Activated naive CD4-positive, alpha-beta T cell treated with anti-CD3 and anti-CD28 coated beads, Interleukin-2, amount 50 U/mL, for 24 hours (primary cell): ENCODE measurements at regions not wholly inside any gene's neighbourhood (a gene's known extent, or its start where the extent isn't known, plus 50 kb on each side); places are given as distances from the start of the nearest gene placed in this dataset.

Source experiments
- H3K27ac Mint-ChIP-seq: one replicate; pipeline ENCODE4 v1.8.0; 2021; ENCODE audit warnings: mild to moderate bottlenecking, mixed read lengths
- H3K27me3 Mint-ChIP-seq: one replicate; pipeline ENCODE4 v1.8.0; 2021; ENCODE audit warnings: mixed read lengths
- H3K36me3 Mint-ChIP-seq: one replicate; pipeline ENCODE4 v1.8.0; 2021; ENCODE audit warnings: mixed read lengths
- H3K4me1 Mint-ChIP-seq: one replicate; pipeline ENCODE4 v1.8.0; 2021; ENCODE audit warnings: mixed read lengths
- H3K4me3 Mint-ChIP-seq: one replicate; pipeline ENCODE4 v1.8.0; 2021; ENCODE audit warnings: mild to moderate bottlenecking, mixed read lengths
- H3K9me3 Mint-ChIP-seq: one replicate; pipeline ENCODE4 v1.8.0; 2021; ENCODE audit warnings: mixed read lengths

DNA sequence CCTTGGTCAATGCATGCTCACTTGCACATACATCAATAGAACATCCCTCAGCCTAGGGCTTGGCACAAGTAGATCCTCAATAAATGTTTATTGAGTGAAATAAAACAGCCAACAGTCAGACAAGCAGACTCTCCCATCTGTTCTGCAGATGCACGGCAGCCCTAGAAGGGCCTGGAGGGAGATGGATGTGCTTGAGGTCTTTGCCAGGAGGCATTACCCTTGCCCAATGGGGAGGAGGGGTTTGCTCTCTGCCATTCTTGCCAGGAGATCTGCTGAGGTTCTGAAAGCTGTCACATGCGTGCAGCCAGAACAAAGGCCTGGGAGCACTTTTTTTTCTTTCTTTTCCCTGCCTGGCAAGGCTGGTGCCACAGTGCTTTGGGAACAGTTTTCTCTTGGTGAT is 349.3 kb upstream of the THRB start:
- peaks cover 2% of the 10 kb centered on the region for H3K27me3 Mint-ChIP-seq
- no peaks in the 10 kb centered on the region for H3K36me3 Mint-ChIP-seq

DNA sequence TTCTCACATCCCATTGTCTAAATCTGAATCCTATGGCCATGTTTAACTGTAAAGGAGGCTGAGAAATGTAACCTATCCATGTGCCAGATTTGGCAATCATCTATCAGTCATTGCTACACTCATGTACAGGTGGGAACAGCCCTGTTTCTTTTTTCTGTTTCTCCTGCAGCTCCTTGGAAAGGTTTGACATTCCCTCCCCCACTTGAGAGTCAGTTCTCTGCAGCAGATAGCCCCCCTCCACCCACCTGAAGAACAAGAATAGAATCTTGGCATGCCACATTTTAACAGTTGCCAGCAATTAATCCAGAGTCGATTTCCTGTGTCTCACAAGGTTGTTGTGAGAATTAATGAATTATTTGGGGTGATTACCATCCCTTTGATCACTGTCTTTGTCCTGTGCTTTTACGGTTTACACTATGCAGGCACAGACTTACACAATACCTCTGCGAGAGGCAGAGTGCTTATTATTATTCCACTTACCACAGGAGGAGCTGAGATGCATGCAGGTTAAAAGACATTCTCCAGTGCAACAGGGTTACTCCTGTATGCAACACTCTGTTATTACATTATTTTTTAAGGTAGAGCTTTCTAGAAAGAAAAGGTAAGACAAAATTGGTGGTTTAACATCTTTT is 351.0 kb upstream of the THRB start:
- Mint-ChIP-seq H3K4me3 (no peak overlapping the region), H3K27me3 (peaks cover 2% of the 10 kb centered on the region)

More for the DNA sequence above, 349.3 kb upstream of the THRB start:
- Mint-ChIP-seq H3K4me1 (no peaks in the 10 kb centered on the region), H3K4me3 (no peak overlapping the region), H3K27ac (no peak overlapping the region), H3K9me3 (no peaks in the 10 kb centered on the region)

DNA sequence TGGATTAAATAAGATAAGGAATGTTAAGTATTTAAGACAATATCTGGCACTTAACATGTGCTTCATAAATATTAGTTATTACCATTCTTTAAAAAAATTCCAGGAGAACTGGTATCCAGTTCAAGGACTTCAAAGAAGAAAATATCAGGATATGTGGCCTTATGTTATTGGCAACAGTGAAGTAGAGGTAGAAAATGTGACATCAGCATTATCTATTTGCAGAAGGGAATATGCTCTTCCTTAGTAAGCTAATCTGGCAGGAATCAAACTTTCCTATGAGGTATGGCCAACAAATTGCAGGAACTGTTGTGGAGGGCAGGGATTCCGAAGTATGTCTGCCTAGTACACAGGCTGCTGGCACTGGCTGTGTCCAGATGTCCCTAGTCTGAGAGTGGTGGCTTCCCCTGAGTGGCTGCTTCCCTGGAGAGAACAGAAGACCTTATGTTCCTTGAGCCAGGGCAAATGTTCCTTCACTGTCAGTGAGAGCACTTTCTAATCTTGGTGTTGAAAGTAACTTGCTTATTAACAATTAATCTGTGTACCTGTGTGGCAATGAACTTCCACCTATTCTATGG is 351.7 kb upstream of the THRB start:
- Mint-ChIP-seq H3K27ac (no peak overlapping the region), H3K4me3 (no peak overlapping the region), H3K4me1 (no peaks in the 10 kb centered on the region), H3K9me3 (no peaks in the 10 kb centered on the region), H3K27me3 (peaks cover 2% of the 10 kb centered on the region), H3K36me3 (no peaks in the 10 kb centered on the region)

More for the DNA sequence above, 351.0 kb upstream of the THRB start:
- H3K9me3 Mint-ChIP-seq, result no peaks in the 10 kb centered on the region
- H3K36me3 Mint-ChIP-seq, result no peaks in the 10 kb centered on the region
- no peak overlapping the region for H3K27ac Mint-ChIP-seq
- H3K4me1 Mint-ChIP-seq, result no peaks in the 10 kb centered on the region

DNA sequence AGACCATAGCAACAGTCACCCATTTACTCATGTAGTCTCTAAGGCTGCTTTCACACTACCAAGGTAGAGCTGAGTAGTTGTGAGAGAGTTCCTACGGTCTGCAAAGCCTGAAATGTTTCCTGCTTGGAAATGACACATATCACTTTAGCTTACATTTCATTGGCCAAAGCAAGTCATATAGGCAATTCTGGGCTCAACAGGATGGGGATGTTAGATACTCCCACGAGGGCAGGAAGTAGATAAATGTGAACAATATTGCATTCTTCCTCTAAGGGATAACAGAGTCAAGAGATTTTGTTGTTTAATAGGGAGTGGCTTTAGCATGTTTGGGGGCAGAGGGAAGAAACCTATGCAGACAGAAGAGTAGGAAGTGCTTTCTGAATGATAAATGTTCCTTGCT is 355.6 kb upstream of the THRB start:
- no peaks in the 10 kb centered on the region for H3K9me3 Mint-ChIP-seq
- no peak overlapping the region for H3K27ac Mint-ChIP-seq
- H3K4me3 Mint-ChIP-seq, result no peak overlapping the region
- H3K27me3 Mint-ChIP-seq, result peaks cover 2% of the 10 kb centered on the region
- H3K4me1 Mint-ChIP-seq, result no peaks in the 10 kb centered on the region
- H3K36me3 Mint-ChIP-seq, result no peaks in the 10 kb centered on the region

DNA sequence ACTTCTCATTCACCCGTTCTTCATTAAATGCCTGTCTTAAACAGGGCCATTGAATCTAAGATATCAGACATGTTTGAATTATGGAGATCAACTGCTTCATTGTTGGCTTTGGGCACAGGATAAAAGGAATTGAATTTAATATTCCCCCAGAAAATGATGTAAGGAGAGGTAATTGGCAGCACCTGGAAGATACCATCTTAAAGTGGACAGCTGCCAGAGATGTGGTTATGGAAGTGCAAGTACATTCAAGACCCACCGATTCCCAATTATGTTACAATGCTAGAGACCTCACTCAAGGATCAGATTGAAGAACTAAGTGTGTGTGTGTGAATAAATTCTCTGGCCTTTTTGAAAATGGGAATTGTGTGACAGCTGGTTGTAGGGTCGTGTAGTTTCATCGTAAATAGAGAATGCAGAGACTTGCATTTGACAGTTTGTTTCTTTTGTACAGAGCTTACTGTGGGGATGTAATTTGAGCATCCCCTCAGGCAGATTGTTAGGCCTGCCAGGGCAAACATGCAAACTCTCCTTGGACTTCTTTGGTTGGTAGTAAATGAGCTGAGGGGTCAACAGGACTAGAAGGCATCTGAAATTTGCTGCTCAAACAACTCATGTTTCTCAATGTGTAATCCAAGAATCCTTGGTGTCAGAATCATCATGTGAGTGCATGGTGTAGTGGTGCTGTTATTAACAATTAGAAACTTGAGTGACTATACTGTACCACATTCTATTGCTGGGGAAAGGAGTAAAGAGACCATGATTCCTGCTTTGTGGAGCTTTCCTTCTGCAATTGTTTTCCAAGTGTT is 359.2 kb upstream of the THRB start:
- H3K4me3 Mint-ChIP-seq, result no peak overlapping the region
- no peaks in the 10 kb centered on the region for H3K9me3 Mint-ChIP-seq
- H3K4me1 Mint-ChIP-seq, result no peaks in the 10 kb centered on the region

DNA sequence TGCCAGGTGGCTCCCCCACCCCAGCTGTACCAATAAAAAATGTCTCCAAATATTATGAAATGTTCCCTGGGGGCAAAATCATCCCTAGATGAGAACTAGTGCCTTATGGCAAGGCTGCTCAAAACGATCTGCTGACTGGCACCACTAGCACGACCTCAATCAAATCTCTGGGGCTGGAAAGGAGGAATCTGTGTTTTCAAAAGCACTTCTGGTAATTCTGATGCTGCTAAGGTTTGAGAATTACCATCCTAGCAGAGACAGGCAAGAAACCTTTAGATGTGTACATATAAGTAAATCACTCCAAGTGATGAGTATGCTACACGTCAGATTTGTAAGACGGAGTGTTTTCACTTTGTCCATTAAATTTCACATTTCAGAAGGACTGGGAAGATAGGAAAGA is 360.1 kb upstream of the THRB start:
- Mint-ChIP-seq H3K36me3 (no peaks in the 10 kb centered on the region), H3K27ac (no peak overlapping the region), H3K4me3 (no peak overlapping the region), H3K27me3 (no peaks in the 10 kb centered on the region), H3K4me1 (no peaks in the 10 kb centered on the region), H3K9me3 (no peaks in the 10 kb centered on the region)

More for the DNA sequence above, 359.2 kb upstream of the THRB start:
- H3K27me3 Mint-ChIP-seq, result no peaks in the 10 kb centered on the region
- H3K27ac Mint-ChIP-seq, result no peak overlapping the region
- no peaks in the 10 kb centered on the region for H3K36me3 Mint-ChIP-seq

DNA sequence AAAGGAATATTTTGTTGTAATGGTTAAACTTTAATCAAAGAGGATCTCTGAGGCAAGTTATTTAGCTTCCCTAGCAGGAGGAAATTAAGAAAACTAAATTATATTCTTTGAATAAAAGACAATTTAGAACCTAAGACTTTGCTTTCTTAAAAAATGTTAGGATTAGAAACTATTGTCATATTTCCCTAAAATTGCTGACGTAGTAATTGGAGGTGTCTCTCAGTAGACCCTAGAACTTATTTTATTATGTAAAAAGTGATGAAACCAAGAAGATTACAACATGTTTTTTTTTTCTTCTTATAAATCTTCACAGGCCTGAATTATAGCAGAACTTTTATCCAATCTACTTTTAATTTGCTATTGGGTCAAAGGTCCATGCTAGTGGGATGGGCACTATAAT is 363.3 kb upstream of the THRB start:
- Mint-ChIP-seq H3K4me3 (no peak overlapping the region), H3K9me3 (no peaks in the 10 kb centered on the region), H3K27me3 (no peaks in the 10 kb centered on the region), H3K36me3 (no peaks in the 10 kb centered on the region), H3K27ac (no peak overlapping the region), H3K4me1 (no peaks in the 10 kb centered on the region)

DNA sequence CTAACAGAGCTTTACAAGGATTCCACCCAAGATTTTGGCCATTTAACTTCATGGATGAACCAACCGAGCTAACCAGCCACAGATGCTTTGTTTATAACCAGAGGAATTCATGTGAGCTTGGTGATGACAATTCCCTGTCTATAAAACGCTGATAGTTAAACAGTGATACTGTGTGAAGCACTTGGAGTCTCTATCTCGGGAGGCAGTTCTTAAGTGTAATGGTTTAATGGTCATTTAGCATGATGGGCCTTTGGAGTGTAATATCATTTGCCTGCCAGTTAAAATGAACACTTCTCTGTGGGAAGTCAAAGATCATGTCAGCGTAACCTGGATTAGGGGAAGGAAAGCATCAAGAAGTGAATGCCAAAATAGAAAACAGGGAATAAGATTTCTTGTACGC is 368.6 kb upstream of the THRB start:
- H3K36me3 Mint-ChIP-seq, result no peaks in the 10 kb centered on the region
- H3K27me3 Mint-ChIP-seq, result no peaks in the 10 kb centered on the region
- H3K4me3 Mint-ChIP-seq, result no peak overlapping the region
- H3K27ac Mint-ChIP-seq, result no peak overlapping the region
- H3K9me3 Mint-ChIP-seq, result no peaks in the 10 kb centered on the region
- H3K4me1 Mint-ChIP-seq, result no peaks in the 10 kb centered on the region

DNA sequence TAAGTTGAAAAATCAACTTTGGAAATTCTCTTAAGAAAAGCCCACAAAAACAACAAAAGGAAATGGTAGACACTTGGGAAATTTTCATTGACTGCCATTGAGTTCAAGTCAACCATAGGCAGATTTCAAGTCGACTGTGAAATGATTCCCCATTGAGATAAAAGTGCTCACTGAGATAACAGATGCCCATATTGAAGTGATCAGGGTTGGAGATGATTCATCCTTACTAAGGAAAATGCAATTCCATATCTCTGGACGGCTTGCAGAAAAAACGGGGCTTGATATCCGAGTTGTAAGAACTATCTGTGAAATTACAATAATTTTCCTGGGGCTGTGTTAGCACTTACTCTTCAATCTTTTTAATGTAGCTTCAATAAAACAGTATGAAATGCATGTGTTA is 373.1 kb upstream of the THRB start:
- Mint-ChIP-seq H3K9me3 (no peaks in the 10 kb centered on the region), H3K4me3 (no peak overlapping the region), H3K4me1 (no peaks in the 10 kb centered on the region), H3K36me3 (no peaks in the 10 kb centered on the region), H3K27ac (no peak overlapping the region), H3K27me3 (no peaks in the 10 kb centered on the region)

DNA sequence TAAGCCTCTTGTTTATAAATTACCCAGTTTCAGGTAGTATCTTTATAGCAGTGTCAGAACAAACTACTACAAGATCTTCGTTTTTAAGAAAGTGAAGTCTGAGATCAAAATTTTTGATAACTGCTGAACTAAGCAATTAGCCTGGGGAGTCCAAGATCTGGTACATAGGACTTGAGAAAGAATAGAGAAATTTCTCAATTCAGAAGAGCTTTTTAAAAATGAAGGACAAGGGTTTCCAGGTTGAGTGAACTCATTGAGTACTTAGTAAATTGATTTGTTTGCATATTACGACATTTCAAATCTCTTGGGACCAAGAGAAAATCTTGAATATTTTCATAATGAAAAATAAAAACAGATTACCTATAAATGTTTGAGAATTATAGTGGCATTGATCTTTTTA is 386.6 kb upstream of the THRB start:
- Mint-ChIP-seq H3K4me1 (no peaks in the 10 kb centered on the region), H3K36me3 (no peaks in the 10 kb centered on the region), H3K27ac (no peak overlapping the region), H3K4me3 (no peak overlapping the region), H3K27me3 (no peaks in the 10 kb centered on the region), H3K9me3 (no peaks in the 10 kb centered on the region)

DNA sequence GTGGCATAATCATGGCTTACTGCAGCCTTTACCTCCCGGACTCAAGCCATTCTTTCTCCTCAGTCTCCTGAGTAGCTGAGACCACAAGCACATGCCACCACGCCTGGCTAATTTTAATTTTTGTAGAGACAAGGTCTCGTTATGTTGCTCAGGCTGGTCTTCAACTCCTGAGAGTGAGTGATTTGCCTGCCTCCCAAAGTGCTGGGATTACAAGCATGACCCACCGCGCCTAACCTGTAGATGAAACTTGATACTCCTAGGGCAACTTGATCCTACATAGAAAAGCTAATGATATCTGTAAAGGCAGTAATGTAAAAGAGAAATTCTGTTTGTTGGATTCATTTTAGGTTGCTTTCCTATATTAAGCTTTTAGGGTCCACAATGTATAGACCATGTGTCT is 391.9 kb upstream of the THRB start:
- Mint-ChIP-seq H3K9me3 (no peaks in the 10 kb centered on the region), H3K4me3 (no peak overlapping the region), H3K27ac (no peak overlapping the region), H3K4me1 (no peaks in the 10 kb centered on the region), H3K27me3 (no peaks in the 10 kb centered on the region), H3K36me3 (no peaks in the 10 kb centered on the region)

DNA sequence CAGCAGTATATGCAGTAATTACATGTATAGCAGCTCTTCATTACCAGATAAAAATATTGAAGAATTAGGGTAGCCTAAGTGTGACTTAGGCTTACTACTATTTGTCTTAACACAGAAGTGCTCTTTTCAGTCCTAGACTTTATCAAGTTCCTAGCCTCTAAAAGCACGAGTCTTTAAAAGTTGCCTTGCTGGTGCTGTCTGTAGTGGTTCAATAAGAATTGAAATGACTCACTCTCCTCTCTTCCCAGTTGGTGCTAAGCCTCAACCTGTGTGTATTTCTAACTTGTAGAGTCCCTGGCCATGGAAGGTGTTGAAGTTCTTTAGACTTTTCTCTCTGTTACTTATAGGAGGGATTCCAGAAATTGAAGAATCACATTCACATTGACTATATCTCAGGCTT is 395.4 kb upstream of the THRB start:
- H3K36me3 Mint-ChIP-seq, result no peaks in the 10 kb centered on the region
- H3K27ac Mint-ChIP-seq, result no peak overlapping the region
- no peaks in the 10 kb centered on the region for H3K4me1 Mint-ChIP-seq
- no peak overlapping the region for H3K4me3 Mint-ChIP-seq
- no peaks in the 10 kb centered on the region for H3K27me3 Mint-ChIP-seq
- H3K9me3 Mint-ChIP-seq, result no peaks in the 10 kb centered on the region

DNA sequence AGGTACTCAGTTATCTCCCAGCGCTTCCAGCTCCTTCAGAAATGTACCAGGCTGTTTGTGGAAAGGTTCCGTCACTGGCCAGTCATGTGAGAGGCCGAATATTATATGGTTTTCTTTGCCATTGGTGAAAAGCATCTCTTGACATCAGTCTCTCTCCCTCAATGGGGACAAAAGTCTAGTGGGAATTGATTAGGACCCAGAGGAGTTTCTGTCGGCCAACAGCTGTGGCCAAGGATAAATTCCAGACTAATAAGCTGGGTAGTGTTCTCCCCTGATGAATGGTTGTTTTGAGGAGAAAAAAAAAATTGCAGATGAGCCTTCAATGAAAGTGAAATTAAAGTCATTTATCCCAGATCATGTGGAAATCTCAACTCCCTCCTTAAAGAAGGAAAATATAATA is 404.7 kb upstream of the THRB start:
- Mint-ChIP-seq H3K4me1 (no peaks in the 10 kb centered on the region), H3K4me3 (no peak overlapping the region), H3K27me3 (no peaks in the 10 kb centered on the region), H3K9me3 (peaks cover 11% of the 10 kb centered on the region), H3K36me3 (no peaks in the 10 kb centered on the region), H3K27ac (no peak overlapping the region)

DNA sequence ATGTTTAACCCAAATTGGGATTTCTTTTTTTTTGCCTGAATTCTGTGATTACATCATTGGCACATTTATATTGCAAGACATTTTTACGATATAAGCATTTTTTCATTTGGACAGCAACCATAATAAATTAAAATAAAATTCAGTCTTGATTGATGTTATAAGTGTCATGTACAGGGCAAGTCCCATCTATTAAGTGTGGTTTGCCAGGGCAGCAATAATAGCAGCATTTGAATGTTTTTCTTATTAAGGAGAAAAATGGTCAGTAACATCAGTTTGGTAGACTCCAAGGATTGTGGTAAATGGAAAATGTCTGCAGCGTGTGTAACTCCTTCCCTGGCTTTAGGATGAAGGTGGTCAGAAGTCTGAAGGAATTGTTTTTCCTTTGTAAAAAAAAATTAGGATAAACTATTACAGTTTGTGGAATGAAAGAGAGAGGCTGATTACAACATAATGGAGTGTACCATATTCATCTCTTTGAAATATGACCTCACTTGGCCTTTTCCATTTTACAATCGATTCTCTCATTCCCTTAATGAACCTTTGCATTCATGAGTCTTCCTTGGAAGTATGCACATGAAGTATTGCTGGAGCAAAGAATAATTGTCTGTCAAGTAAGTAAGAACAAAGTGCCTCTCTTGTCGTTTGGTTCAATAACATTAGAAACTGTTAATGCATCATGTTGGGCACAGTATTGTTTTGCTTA is 405.4 kb upstream of the THRB start:
- Mint-ChIP-seq H3K9me3 (peaks cover 11% of the 10 kb centered on the region), H3K4me3 (no peak overlapping the region), H3K27me3 (no peaks in the 10 kb centered on the region), H3K4me1 (no peaks in the 10 kb centered on the region), H3K27ac (no peak overlapping the region), H3K36me3 (no peaks in the 10 kb centered on the region)

DNA sequence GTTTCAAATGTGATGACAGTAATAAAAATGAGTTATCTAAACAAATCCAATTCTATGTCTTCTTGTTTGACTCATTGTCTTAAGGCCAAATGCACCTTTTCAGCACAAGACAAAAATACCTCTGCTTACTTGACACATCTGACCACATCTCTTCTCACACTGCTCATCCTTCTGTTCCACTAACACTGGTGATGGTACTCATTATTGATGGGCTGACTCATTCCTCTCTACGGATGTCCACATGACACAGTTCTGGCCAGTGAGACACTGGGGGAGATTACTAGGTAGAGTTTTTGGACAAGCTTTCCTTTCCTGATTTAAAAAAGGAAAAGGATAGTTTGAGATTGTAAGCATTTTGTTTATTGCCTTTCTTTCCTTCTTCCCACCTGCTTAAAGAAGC is 410.6 kb upstream of the THRB start:
- Mint-ChIP-seq H3K9me3 (peaks cover 4% of the 10 kb centered on the region), H3K27ac (no peak overlapping the region), H3K4me1 (no peaks in the 10 kb centered on the region), H3K4me3 (no peak overlapping the region), H3K27me3 (no peaks in the 10 kb centered on the region), H3K36me3 (no peaks in the 10 kb centered on the region)

DNA sequence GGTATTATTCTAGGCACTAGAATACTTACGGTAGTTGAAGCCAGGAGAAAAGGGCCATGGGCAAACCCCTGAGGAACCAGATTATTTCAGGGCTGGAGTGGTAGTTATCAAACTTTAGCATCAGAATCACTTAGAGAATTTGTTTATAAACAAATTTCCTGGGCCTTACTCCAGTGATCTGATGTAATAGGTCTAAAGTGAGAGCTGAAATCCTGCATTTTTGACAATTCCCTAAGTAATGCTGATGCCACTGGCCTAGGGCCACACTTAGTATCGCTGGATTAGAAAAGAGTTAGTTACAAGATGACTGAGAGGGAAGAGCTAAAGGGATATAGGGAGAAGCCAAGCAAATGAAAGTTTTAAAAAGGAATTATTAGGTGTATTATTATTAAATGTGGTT is 412.5 kb upstream of the THRB start:
- Mint-ChIP-seq H3K4me3 (no peak overlapping the region), H3K27ac (no peak overlapping the region)

More for the DNA sequence above, 412.5 kb upstream of the THRB start:
- Mint-ChIP-seq H3K4me1 (no peaks in the 10 kb centered on the region), H3K36me3 (no peaks in the 10 kb centered on the region), H3K9me3 (no peaks in the 10 kb centered on the region), H3K27me3 (no peaks in the 10 kb centered on the region)
